BE2C (cell line): ENCODE measurements at regions not wholly inside any gene's neighbourhood (a gene's known extent, or its start where the extent isn't known, plus 50 kb on each side); places are given as distances from the start of the nearest gene placed in this dataset.

Source experiments
- DNase-seq: peaks from one replicate; pipeline ENCODE4 v3.0.0-alpha.2; 2020
- H3K27me3 ChIP-seq: fragments of 250-450 bp; sonication (Bioruptor Pico); 2 replicates; pipeline ENCODE4 v1.5.1; 2020; ENCODE audit warnings: mild to moderate bottlenecking
- H3K36me3 ChIP-seq: fragments of 250-450 bp; sonication (Bioruptor Pico); 2 replicates; pipeline ENCODE4 v1.5.1; 2020; ENCODE audit warnings: mild to moderate bottlenecking
- H3K4me1 ChIP-seq: fragments of 250-450 bp; sonication (Bioruptor Pico); 2 replicates; pipeline ENCODE4 v1.5.1; 2020
- H3K4me3 ChIP-seq: 2 replicates; pipeline ENCODE4 v1.5.1; 2011; ENCODE audit warnings: low read depth, low read length
- H3K9me3 ChIP-seq: fragments of 250-450 bp; sonication (Bioruptor Pico); 2 replicates; pipeline ENCODE4 v1.5.1; 2020
- CTCF ChIP-seq: IDR thresholded peaks from 2 replicates; pipeline ENCODE4 v1.5.1; 2012; ENCODE audit warnings: mild to moderate bottlenecking, low read depth, low read length

DNA sequence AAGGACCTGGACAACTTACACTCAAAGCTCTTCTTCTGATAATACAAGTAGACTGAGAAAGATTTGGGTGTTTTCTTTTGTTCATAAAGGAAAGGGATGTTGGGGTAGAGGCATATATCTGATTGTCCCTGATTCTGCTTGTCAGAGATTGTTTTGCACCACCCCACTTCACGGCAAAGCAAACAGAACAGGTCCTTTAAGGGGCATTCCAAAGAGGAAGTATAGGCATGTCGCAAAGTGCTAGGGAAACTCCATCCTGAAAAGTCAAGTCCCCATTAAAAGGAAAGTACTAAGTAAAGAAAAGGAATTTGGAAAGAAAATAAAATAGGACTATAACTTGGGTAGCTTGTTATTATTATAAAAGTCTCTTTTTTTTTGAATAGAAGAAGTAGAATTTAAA lies 233.0 kb downstream of the DNAJB9 start:
- Histone ChIP-seq H3K27me3 (no peaks in the 10 kb centered on the region), H3K4me3 (no peak overlapping the region), H3K9me3 (no peaks in the 10 kb centered on the region), H3K4me1 (no peaks in the 10 kb centered on the region), H3K36me3 (no peaks in the 10 kb centered on the region)
- no peak for DNase-seq
- TF ChIP-seq CTCF: no peak

- Histone ChIP-seq H3K9me3 (no peaks in the 10 kb centered on the region), H3K4me1 (no peaks in the 10 kb centered on the region), H3K27me3 (no peaks in the 10 kb centered on the region), H3K36me3 (no peaks in the 10 kb centered on the region), H3K4me3 (no peak overlapping the region)
- TF ChIP-seq CTCF: peak; percentile 83
- DNase-seq: peak; percentile 25
These were observed 236.2 kb downstream of the DNAJB9 start for GRCh38 chr7:108805808-108806397.

DNA sequence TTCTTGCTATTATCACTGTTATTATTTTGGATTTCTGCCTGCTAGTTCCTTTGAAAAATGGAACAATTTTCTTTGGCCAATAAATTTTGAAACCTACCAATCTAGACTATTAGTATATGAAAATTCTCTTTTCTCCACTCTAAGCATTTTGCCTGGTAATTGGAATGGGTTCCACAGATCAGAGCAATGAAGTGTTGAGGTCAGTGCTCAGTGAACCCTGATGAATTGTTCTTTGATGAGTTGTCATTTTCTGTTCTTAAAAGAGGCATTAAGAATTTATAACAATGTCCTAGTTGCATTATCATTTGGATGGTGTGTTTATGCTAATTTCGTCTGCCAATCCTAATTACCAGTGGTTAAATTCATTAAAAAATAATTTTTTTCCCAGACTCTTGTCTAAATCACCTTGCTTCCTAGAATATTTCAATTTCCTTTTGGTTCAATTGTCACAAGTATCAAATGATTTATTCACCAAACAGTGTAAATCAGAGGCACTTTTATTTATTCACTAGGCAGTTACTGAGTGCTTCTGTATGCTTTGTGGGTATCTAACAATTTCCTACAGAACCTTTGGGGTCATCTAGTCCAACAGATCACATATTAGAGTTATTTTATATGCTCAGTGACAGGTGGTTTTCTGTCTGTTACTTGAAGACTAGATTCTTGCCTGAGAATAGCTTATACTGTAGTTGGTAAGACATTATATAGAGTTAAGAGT lies 239.0 kb downstream of the DNAJB9 start:
- no peaks in the 10 kb centered on the region for H3K36me3 ChIP-seq
- H3K4me3 ChIP-seq: no peak overlapping the region
- H3K4me1 ChIP-seq: no peaks in the 10 kb centered on the region
- no peaks in the 10 kb centered on the region for H3K9me3 ChIP-seq
- DNase-seq: no peak
- H3K27me3 ChIP-seq: no peaks in the 10 kb centered on the region
- no peak for TF ChIP-seq CTCF

DNA sequence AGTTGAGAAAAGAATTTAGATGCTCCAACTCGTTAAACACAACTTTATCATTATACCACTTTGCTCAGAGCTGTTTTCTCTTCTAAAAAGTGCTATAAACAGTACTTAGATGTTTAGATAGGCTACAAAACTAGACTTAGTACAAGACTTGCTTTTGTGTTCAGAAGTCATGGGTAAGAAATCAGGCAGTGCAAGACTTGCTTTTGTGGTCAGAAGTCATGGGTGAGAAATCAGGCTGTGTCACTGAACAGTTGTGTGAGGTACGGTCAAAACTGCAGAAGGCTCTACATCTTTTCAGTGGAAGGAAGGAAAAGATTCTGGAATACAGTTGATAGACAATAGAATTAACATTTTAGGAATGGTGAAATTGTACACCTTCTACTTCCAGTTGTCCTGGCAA lies 239.7 kb downstream of the DNAJB9 start:
- H3K36me3 ChIP-seq: no peaks in the 10 kb centered on the region
- TF ChIP-seq CTCF: no peak
- H3K9me3 ChIP-seq: no peaks in the 10 kb centered on the region
- no peaks in the 10 kb centered on the region for H3K27me3 ChIP-seq
- no peak for DNase-seq
- H3K4me1 ChIP-seq: no peaks in the 10 kb centered on the region
- no peak overlapping the region for H3K4me3 ChIP-seq

DNA sequence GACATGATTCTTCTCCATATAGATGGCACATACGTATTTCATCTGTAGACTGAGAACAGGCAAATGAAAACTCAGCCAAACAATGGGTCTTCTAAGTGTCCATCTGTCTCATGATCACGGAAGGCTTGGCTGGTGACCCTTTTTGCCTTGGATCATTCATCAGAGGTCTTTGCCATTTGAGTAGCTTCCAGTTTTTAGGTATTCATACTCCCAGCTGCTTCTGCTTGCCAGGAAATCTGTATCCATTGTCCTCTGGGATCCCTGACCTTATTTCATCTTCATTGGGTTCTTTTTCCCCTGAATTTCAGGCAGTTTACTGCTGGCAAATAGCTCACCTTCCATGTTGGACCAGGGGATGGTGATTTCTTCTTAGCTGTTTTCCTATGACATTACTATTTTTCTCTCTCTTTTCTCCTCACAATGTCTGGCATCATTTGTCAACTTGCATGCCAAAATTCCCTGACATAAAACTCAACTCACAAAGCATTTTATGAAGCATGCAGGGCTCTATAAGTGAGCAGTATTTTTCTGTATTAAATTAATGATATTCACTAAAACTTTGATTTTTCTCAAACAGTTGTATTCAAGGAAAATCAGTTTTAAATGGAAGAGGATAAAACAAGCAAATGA lies 241.2 kb downstream of the DNAJB9 start:
- H3K4me3 ChIP-seq: no peak overlapping the region
- H3K36me3 ChIP-seq: no peaks in the 10 kb centered on the region
- DNase-seq: no peak
- no peaks in the 10 kb centered on the region for H3K9me3 ChIP-seq
- peaks cover 6% of the 10 kb centered on the region for H3K4me1 ChIP-seq
- H3K27me3 ChIP-seq: no peaks in the 10 kb centered on the region
- TF ChIP-seq CTCF: no peak
